ENCODE measurements at regions not wholly inside any gene's neighbourhood (a gene's known extent, or its start where the extent isn't known, plus 50 kb on each side); places are given as distances from the start of the nearest gene placed in this dataset.
"Not testable (repeated sequence)": the region's sequence is repeated elsewhere in the genome, so short reads cannot be mapped to it uniquely, and the experiment has no call there.

DNA sequence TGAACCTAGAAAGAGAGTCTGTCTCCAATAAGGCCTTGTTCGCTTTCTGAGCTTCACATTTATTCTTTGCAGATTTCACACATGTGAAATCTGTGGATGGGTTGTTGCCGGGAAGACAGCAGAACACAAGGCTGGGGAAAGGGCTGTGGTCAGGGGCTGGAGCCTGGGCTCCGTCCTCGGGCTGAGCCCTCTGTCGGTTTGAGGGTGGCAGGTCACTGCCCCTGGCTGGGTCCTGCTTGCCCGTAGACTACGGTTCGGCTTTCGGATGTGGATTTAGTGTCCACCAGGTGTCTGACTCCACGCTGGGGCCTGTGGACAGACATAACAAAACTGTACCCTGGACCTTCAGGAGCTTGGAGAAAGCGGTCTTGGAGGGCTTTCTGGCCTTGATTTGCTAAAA, 117.0 kb upstream of the ALX4 start:
- H3K9me3 ChIP-seq: no peaks in the 10 kb centered on the region
- H3K4me1 ChIP-seq: no peaks in the 10 kb centered on the region
- no peak overlapping the region for H3K4me3 ChIP-seq
- no peak for TF ChIP-seq POLR2A (IDR thresholded peaks at IDR 0.05)
- TF ChIP-seq, protein P1, sequence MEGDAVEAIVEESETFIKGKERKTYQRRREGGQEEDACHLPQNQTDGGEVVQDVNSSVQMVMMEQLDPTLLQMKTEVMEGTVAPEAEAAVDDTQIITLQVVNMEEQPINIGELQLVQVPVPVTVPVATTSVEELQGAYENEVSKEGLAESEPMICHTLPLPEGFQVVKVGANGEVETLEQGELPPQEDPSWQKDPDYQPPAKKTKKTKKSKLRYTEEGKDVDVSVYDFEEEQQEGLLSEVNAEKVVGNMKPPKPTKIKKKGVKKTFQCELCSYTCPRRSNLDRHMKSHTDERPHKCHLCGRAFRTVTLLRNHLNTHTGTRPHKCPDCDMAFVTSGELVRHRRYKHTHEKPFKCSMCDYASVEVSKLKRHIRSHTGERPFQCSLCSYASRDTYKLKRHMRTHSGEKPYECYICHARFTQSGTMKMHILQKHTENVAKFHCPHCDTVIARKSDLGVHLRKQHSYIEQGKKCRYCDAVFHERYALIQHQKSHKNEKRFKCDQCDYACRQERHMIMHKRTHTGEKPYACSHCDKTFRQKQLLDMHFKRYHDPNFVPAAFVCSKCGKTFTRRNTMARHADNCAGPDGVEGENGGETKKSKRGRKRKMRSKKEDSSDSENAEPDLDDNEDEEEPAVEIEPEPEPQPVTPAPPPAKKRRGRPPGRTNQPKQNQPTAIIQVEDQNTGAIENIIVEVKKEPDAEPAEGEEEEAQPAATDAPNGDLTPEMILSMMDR (IDR thresholded peaks at IDR 0.05): no peak
- DNase-seq: no peak
- intact Hi-C loops (cut with DNase I; ENCODE audit: low total_unique reads): no loop called here
- no peaks in the 10 kb centered on the region for H3K36me3 ChIP-seq
- no peaks in the 10 kb centered on the region for H3K27me3 ChIP-seq
- H3K27ac ChIP-seq: no peak overlapping the region

GRCh38 chr11:44427432-44427831, 117.5 kb upstream of the ALX4 start:
- Histone ChIP-seq H3K4me1 (no peaks in the 10 kb centered on the region), H3K27ac (no peak overlapping the region), H3K9me3 (no peaks in the 10 kb centered on the region), H3K27me3 (no peaks in the 10 kb centered on the region), H3K36me3 (no peaks in the 10 kb centered on the region), H3K4me3 (no peak overlapping the region)
- no peak for DNase-seq
- no peak for TF ChIP-seq POLR2A (IDR thresholded peaks at IDR 0.05)
- TF ChIP-seq, protein P1 (IDR thresholded peaks at IDR 0.05): no peak
- intact Hi-C loops (cut with DNase I; ENCODE audit: low total_unique reads): no loop called here

- intact Hi-C loops (cut with DNase I; ENCODE audit: low total_unique reads): no loop called here
Measured at GRCh38 chr11:44430140-44430539, 120.2 kb upstream of the ALX4 start.

GRCh38 chr11:44434191-44434590, 124.3 kb upstream of the ALX4 start:
- intact Hi-C loops (cut with DNase I; ENCODE audit: low total_unique reads): no loop called here

More at GRCh38 chr11:44430140-44430539, 120.2 kb upstream of the ALX4 start:
- no peak overlapping the region for H3K27ac ChIP-seq
- H3K4me3 ChIP-seq: no peak overlapping the region
- no peak for DNase-seq
- H3K4me1 ChIP-seq: no peaks in the 10 kb centered on the region
- TF ChIP-seq POLR2A (IDR thresholded peaks at IDR 0.05): no peak
- TF ChIP-seq, protein P1 (IDR thresholded peaks at IDR 0.05): no peak
- H3K36me3 ChIP-seq: no peaks in the 10 kb centered on the region
- no peaks in the 10 kb centered on the region for H3K9me3 ChIP-seq
- H3K27me3 ChIP-seq: no peaks in the 10 kb centered on the region

DNA sequence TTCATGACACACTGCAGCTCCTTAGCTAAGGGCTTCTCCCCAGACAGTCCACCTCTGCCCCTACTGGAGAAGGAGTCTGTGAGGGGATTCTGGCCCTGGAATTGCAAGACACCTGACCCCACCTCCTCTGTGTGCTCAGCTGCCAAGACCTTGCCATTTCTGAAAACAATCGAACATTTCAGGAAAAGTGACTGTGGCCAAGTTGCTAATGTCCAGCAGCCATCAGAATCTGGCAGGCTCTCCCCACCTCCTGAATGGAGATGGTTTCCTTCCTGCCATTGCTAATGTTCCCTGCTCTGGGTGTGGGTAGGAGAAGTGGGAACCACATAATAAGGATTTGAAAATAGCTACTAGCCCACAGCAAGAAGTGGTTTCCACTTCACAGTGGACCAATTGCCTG, 127.2 kb upstream of the ALX4 start:
- no peaks in the 10 kb centered on the region for H3K4me1 ChIP-seq
- H3K27me3 ChIP-seq: no peaks in the 10 kb centered on the region
- intact Hi-C loops (cut with DNase I; ENCODE audit: low total_unique reads): no loop called here
- H3K27ac ChIP-seq: no peak overlapping the region
- TF ChIP-seq POLR2A (IDR thresholded peaks at IDR 0.05): no peak
- TF ChIP-seq, protein P1 (IDR thresholded peaks at IDR 0.05): no peak
- no peak overlapping the region for H3K4me3 ChIP-seq
- H3K9me3 ChIP-seq: no peaks in the 10 kb centered on the region
- H3K36me3 ChIP-seq: no peaks in the 10 kb centered on the region
- no peak for DNase-seq

More at GRCh38 chr11:44434191-44434590, 124.3 kb upstream of the ALX4 start:
- Histone ChIP-seq H3K27me3 (no peaks in the 10 kb centered on the region), H3K4me3 (no peak overlapping the region), H3K4me1 (no peaks in the 10 kb centered on the region), H3K9me3 (no peaks in the 10 kb centered on the region), H3K27ac (no peak overlapping the region), H3K36me3 (no peaks in the 10 kb centered on the region)
- no peak for TF ChIP-seq POLR2A (IDR thresholded peaks at IDR 0.05)
- TF ChIP-seq, protein P1 (IDR thresholded peaks at IDR 0.05): no peak
- DNase-seq: no peak

GRCh38 chr11:44442893-44443673, 122.4 kb upstream of the CD82 start:
- H3K4me3 ChIP-seq; DNase-seq; H3K27ac ChIP-seq; H3K27me3 ChIP-seq; H3K4me1 ChIP-seq; intact Hi-C loops (cut with DNase I; ENCODE audit: low total_unique reads); H3K36me3 ChIP-seq; H3K9me3 ChIP-seq: not testable (repeated sequence)

Measured in uterus (tissue), 3 donors.